NT2/D1 (cell line): ENCODE measurements at regions not wholly inside any gene's neighbourhood (a gene's known extent, or its start where the extent isn't known, plus 50 kb on each side); places are given as distances from the start of the nearest gene placed in this dataset.
"Not testable (repeated sequence)": the region's sequence is repeated elsewhere in the genome, so short reads cannot be mapped to it uniquely, and the experiment has no call there.

Experiments
- DNase-seq: peaks from one replicate; pipeline ENCODE4 v3.0.0-alpha.2; 2011; ENCODE audit warnings: low read depth, low spot score
- H3K27me3 ChIP-seq: 2 replicates; pipeline ENCODE4 v1.6.0; 2011; ENCODE audit warnings: mild to moderate bottlenecking; ENCODE audit not compliant: insufficient read length, insufficient read depth
- H3K36me3 ChIP-seq: 2 replicates; pipeline ENCODE4 v1.6.1; 2011; ENCODE audit warnings: mild to moderate bottlenecking, low read length, mixed read lengths; ENCODE audit not compliant: insufficient read depth, insufficient read length
- H3K4me1 ChIP-seq: 2 replicates; pipeline ENCODE4 v1.5.1; 2011; ENCODE audit not compliant: insufficient read depth, insufficient read length
- H3K4me3 ChIP-seq: 2 replicates; pipeline ENCODE4 v1.5.1; 2011; ENCODE audit warnings: low read depth; ENCODE audit not compliant: insufficient read length
- H3K9ac ChIP-seq: 2 replicates; pipeline ENCODE4 v1.6.0; 2011; ENCODE audit warnings: low read depth; ENCODE audit not compliant: insufficient read length
- H3K9me3 ChIP-seq: 2 replicates; pipeline ENCODE4 v1.5.1; 2011; ENCODE audit warnings: mild to moderate bottlenecking, low read length; ENCODE audit not compliant: insufficient read depth
- SUZ12 ChIP-seq: IDR thresholded peaks from 2 replicates; pipeline ENCODE4 v1.6.1; 2011; ENCODE audit not compliant: insufficient read length, insufficient read depth; ENCODE audit errors: extremely low read depth
- YY1 ChIP-seq: IDR thresholded peaks from 2 replicates; pipeline ENCODE4 v1.6.1; 2011; ENCODE audit not compliant: insufficient read length, insufficient read depth
- ZNF274 ChIP-seq: IDR thresholded peaks from 2 replicates; pipeline ENCODE4 v1.6.1; 2011; ENCODE audit warnings: mild to moderate bottlenecking, low read depth, low read length

- Histone ChIP-seq H3K27me3 (no peaks in the 10 kb centered on the region), H3K4me1 (no peaks in the 10 kb centered on the region), H3K9ac (no peak overlapping the region), H3K4me3 (no peak overlapping the region), H3K9me3 (no peaks in the 10 kb centered on the region), H3K36me3 (no peaks in the 10 kb centered on the region)
- TF ChIP-seq ZNF274 = no peak
- no peak for DNase-seq
Measured at GRCh38 chr4:115215935-115216334, 102.5 kb upstream of the NDST4 start.

- Histone ChIP-seq H3K9me3 (no peaks in the 10 kb centered on the region), H3K4me1 (no peaks in the 10 kb centered on the region), H3K27me3 (no peaks in the 10 kb centered on the region), H3K4me3 (no peak overlapping the region), H3K36me3 (no peaks in the 10 kb centered on the region), H3K9ac (no peak overlapping the region)
- TF ChIP-seq ZNF274 (no peak), SUZ12 (no peak), YY1 (no peak)
- DNase-seq = no peak
Measured at GRCh38 chr4:115213716-115214115, 100.3 kb upstream of the NDST4 start.

GRCh38 chr4:115201042-115201330 is 87.6 kb upstream of the NDST4 start:
- no peak for DNase-seq
- H3K36me3 ChIP-seq = no peaks in the 10 kb centered on the region
- no peaks in the 10 kb centered on the region for H3K27me3 ChIP-seq
- no peaks in the 10 kb centered on the region; the same call in 1 of the 2 replicates for H3K9me3 ChIP-seq
- no peak overlapping the region for H3K4me3 ChIP-seq
- H3K4me1 ChIP-seq = no peaks in the 10 kb centered on the region
- H3K9ac ChIP-seq = no peak overlapping the region
- TF ChIP-seq ZNF274 (no peak), SUZ12 (no peak), YY1 (no peak)

GRCh38 chr4:115200201-115201041 is 87.0 kb upstream of the NDST4 start:
- H3K9ac ChIP-seq, H3K4me1 ChIP-seq, H3K9me3 ChIP-seq, H3K27me3 ChIP-seq, H3K4me3 ChIP-seq, DNase-seq, H3K36me3 ChIP-seq: not testable (repeated sequence)

- not testable (repeated sequence) for DNase-seq, H3K4me1 ChIP-seq, H3K9ac ChIP-seq, H3K27me3 ChIP-seq, H3K4me3 ChIP-seq, H3K9me3 ChIP-seq, H3K36me3 ChIP-seq
Measured at GRCh38 chr4:115194612-115195011, 81.2 kb upstream of the NDST4 start.

- no peaks in the 10 kb centered on the region for H3K27me3 ChIP-seq
- H3K9ac ChIP-seq = no peak overlapping the region
- no peak overlapping the region for H3K4me3 ChIP-seq
- no peaks in the 10 kb centered on the region for H3K4me1 ChIP-seq
- no peak for DNase-seq
- no peak for TF ChIP-seq SUZ12
- no peak for TF ChIP-seq YY1
- TF ChIP-seq ZNF274 = no peak
- no peaks in the 10 kb centered on the region for H3K36me3 ChIP-seq
- H3K9me3 ChIP-seq = peaks cover 3% of the 10 kb centered on the region; the same call in 1 of the 2 replicates
Measured at GRCh38 chr4:115190529-115190928, 77.1 kb upstream of the NDST4 start.

GRCh38 chr4:115187136-115187535 is 73.7 kb upstream of the NDST4 start:
- H3K27me3 ChIP-seq = no peaks in the 10 kb centered on the region
- peaks cover 3% of the 10 kb centered on the region; the same call in 1 of the 2 replicates for H3K9me3 ChIP-seq
- no peak overlapping the region for H3K9ac ChIP-seq
- TF ChIP-seq SUZ12 = no peak
- no peak for TF ChIP-seq YY1
- TF ChIP-seq ZNF274 = no peak
- no peak overlapping the region for H3K4me3 ChIP-seq
- no peaks in the 10 kb centered on the region for H3K36me3 ChIP-seq
- H3K4me1 ChIP-seq = no peaks in the 10 kb centered on the region
- no peak for DNase-seq

GRCh38 chr4:115179438-115180062 is 66.1 kb upstream of the NDST4 start:
- not testable (repeated sequence) for H3K4me3 ChIP-seq, H3K9me3 ChIP-seq, H3K4me1 ChIP-seq, H3K27me3 ChIP-seq, H3K36me3 ChIP-seq, DNase-seq, H3K9ac ChIP-seq

- H3K27me3 ChIP-seq, H3K9ac ChIP-seq, H3K4me1 ChIP-seq: not testable (repeated sequence)
Measured at GRCh38 chr4:115178687-115179086, 65.3 kb upstream of the NDST4 start.

More at GRCh38 chr4:115178687-115179086, 65.3 kb upstream of the NDST4 start:
- DNase-seq, H3K9me3 ChIP-seq, H3K4me3 ChIP-seq, H3K36me3 ChIP-seq: not testable (repeated sequence)
